SK-N-SH treated with all-trans-retinoic acid at 6 μM for 48 hours (cell line): ENCODE measurements at regions not wholly inside any gene's neighbourhood (a gene's known extent, or its start where the extent isn't known, plus 50 kb on each side); places are given as distances from the start of the nearest gene placed in this dataset.

Experiments
- ATAC-seq: fragments of 200-7000 bp; cut with Tn5 transposase; 3 replicates; pipeline ENCODE4 v1.9.1; 2020; ENCODE audit warnings: mild to moderate bottlenecking, moderate library complexity
- ARNTL ChIP-seq: fragments of 450-650 bp; formaldehyde crosslinking; IDR thresholded peaks from 2 replicates; pipeline ENCODE4 v1.5.0; 2020; ENCODE audit warnings: low read depth, mild to moderate bottlenecking, moderate library complexity, borderline replicate concordance
- BACH2 ChIP-seq: fragments of 250-450 bp; sonication (Bioruptor Pico); IDR thresholded peaks from 2 replicates; pipeline ENCODE4 v1.9.0; 2021; ENCODE audit warnings: mild to moderate bottlenecking, borderline replicate concordance
- ESRRG ChIP-seq: fragments of 250-450 bp; sonication (Bioruptor Pico); IDR thresholded peaks from 2 replicates; pipeline ENCODE4 v1.6.1; 2021; ENCODE audit warnings: mild to moderate bottlenecking
- GLIS3 ChIP-seq: fragments of 250-450 bp; sonication (Bioruptor Pico); IDR thresholded peaks from 2 replicates; pipeline ENCODE4 v1.5.0; 2020; ENCODE audit warnings: mild to moderate bottlenecking, moderate library complexity
- ISL1 ChIP-seq: fragments of 250-450 bp; sonication (Bioruptor Pico); IDR thresholded peaks from 2 replicates; pipeline ENCODE4 v2.1.2; 2022; ENCODE audit warnings: mild to moderate bottlenecking, moderate library complexity
- OSR1 ChIP-seq: fragments of 250-450 bp; sonication (Bioruptor Pico); IDR thresholded peaks from 2 replicates; pipeline ENCODE4 v1.8.0; 2022; ENCODE audit warnings: moderate library complexity, mild to moderate bottlenecking, inconsistent platforms
- PPARA ChIP-seq: fragments of 250-450 bp; sonication (Bioruptor Pico); IDR thresholded peaks from 2 replicates; pipeline ENCODE4 v1.5.0; 2020; ENCODE audit warnings: mild to moderate bottlenecking, borderline replicate concordance
- RARB ChIP-seq: fragments of 250-450 bp; sonication (Bioruptor Pico); IDR thresholded peaks from 2 replicates; pipeline ENCODE4 v1.8.0; 2021; ENCODE audit warnings: mild to moderate bottlenecking, moderate library complexity
- SNAI2 ChIP-seq: fragments of 250-450 bp; sonication (Bioruptor Pico); IDR thresholded peaks from 2 replicates; pipeline ENCODE4 v1.5.0; 2020; ENCODE audit warnings: mild to moderate bottlenecking, moderate library complexity
- TCF4 ChIP-seq: fragments of 250-450 bp; sonication (Bioruptor Pico); IDR thresholded peaks from 2 replicates; pipeline ENCODE4 v1.8.0; 2021; ENCODE audit warnings: mild to moderate bottlenecking, moderate library complexity, borderline replicate concordance
- TOX ChIP-seq: fragments of 250-450 bp; sonication (Bioruptor Pico); IDR thresholded peaks from 2 replicates; pipeline ENCODE4 v1.8.0; 2021; ENCODE audit warnings: mild to moderate bottlenecking, moderate library complexity, borderline replicate concordance
- ZC3H10 ChIP-seq: fragments of 250-450 bp; sonication (Bioruptor Pico); IDR thresholded peaks from 2 replicates; pipeline ENCODE4 v1.5.1; 2021; ENCODE audit warnings: mild to moderate bottlenecking, moderate library complexity
- ZFP3 ChIP-seq: fragments of 250-450 bp; sonication (Bioruptor Pico); IDR thresholded peaks from 2 replicates; pipeline ENCODE4 v1.5.0; 2020; ENCODE audit warnings: mild to moderate bottlenecking, moderate library complexity
- ZFP30 ChIP-seq: fragments of 450-650 bp; formaldehyde crosslinking; IDR thresholded peaks from 2 replicates; pipeline ENCODE4 v1.5.0; 2022; ENCODE audit warnings: mild to moderate bottlenecking, moderate library complexity
- ZNF565 ChIP-seq: fragments of 450-650 bp; formaldehyde crosslinking; conservative IDR thresholded peaks from 2 replicates; pipeline ENCODE4 v1.5.0; 2020; ENCODE audit warnings: low read depth, mild to moderate bottlenecking, moderate library complexity
- ZNF70 ChIP-seq: fragments of 450-650 bp; formaldehyde crosslinking; IDR thresholded peaks from 2 replicates; pipeline ENCODE4 v1.5.0; 2020; ENCODE audit warnings: mild to moderate bottlenecking, moderate library complexity
- ZNF8 ChIP-seq: fragments of 450-650 bp; formaldehyde crosslinking; IDR thresholded peaks from 2 replicates; pipeline ENCODE4 v1.5.0; 2020; ENCODE audit warnings: mild to moderate bottlenecking, moderate library complexity
- TF ChIP-seq, protein P1 (sequence below): fragments of 250-450 bp; sonication (Bioruptor Pico); IDR thresholded peaks from 2 replicates; pipeline ENCODE4 v1.5.1; 2021; ENCODE audit warnings: mild to moderate bottlenecking, moderate library complexity
- TF ChIP-seq, protein P2 (sequence below): fragments of 250-450 bp; sonication (Bioruptor Pico); IDR thresholded peaks from 2 replicates; pipeline ENCODE4 v1.5.1; 2020; ENCODE audit warnings: low read depth, mild to moderate bottlenecking, moderate library complexity
- TF ChIP-seq, protein P3 (sequence below): fragments of 250-450 bp; sonication (Bioruptor Pico); IDR thresholded peaks from 2 replicates; pipeline ENCODE4 v1.8.0; 2021; ENCODE audit warnings: low read depth, mild to moderate bottlenecking, moderate library complexity, borderline replicate concordance
- TF ChIP-seq, protein P4 (sequence below): fragments of 250-450 bp; sonication (Bioruptor Pico); IDR thresholded peaks from 2 replicates; pipeline ENCODE4 v1.5.0; 2020; ENCODE audit warnings: mild to moderate bottlenecking, moderate library complexity

DNA sequence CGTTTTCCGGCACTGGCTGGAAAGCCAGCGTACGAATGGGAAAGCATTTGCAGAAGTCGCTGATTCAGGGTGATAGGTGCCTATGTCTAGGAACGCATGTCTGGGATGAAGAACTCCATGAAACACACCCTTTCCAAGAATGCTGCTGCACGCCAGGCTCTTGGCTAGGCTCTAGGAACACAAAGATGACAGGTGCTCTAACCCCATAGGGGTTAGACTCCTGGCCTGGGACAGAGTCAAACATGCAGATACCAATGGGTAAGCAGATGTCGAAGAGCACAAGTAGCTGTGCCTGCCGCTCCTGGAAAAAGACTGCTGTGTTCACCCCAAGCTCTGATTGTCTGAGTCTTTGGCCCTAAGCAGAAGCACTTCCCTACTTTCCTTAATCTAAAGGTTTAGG lies 180.9 kb upstream of the UBE3A start:
- no peak for ATAC-seq
- TF ChIP-seq ZC3H10 (CRISPR knock-in tag) = no peak
- no peak for TF ChIP-seq GLIS3 (CRISPR knock-in tag)
- TF ChIP-seq ZFP30 (CRISPR knock-in tag) = no peak
- TF ChIP-seq TCF4 (CRISPR knock-in tag) = no peak
- TF ChIP-seq, protein P1, sequence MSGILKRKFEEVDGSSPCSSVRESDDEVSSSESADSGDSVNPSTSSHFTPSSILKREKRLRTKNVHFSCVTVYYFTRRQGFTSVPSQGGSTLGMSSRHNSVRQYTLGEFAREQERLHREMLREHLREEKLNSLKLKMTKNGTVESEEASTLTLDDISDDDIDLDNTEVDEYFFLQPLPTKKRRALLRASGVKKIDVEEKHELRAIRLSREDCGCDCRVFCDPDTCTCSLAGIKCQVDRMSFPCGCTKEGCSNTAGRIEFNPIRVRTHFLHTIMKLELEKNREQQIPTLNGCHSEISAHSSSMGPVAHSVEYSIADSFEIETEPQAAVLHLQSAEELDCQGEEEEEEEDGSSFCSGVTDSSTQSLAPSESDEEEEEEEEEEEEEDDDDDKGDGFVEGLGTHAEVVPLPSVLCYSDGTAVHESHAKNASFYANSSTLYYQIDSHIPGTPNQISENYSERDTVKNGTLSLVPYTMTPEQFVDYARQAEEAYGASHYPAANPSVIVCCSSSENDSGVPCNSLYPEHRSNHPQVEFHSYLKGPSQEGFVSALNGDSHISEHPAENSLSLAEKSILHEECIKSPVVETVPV (CRISPR knock-in tag) = no peak
- TF ChIP-seq, protein P2, sequence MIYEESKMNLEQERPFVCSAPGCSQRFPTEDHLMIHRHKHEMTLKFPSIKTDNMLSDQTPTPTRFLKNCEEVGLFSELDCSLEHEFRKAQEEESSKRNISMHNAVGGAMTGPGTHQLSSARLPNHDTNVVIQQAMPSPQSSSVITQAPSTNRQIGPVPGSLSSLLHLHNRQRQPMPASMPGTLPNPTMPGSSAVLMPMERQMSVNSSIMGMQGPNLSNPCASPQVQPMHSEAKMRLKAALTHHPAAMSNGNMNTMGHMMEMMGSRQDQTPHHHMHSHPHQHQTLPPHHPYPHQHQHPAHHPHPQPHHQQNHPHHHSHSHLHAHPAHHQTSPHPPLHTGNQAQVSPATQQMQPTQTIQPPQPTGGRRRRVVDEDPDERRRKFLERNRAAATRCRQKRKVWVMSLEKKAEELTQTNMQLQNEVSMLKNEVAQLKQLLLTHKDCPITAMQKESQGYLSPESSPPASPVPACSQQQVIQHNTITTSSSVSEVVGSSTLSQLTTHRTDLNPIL = no peak

DNA sequence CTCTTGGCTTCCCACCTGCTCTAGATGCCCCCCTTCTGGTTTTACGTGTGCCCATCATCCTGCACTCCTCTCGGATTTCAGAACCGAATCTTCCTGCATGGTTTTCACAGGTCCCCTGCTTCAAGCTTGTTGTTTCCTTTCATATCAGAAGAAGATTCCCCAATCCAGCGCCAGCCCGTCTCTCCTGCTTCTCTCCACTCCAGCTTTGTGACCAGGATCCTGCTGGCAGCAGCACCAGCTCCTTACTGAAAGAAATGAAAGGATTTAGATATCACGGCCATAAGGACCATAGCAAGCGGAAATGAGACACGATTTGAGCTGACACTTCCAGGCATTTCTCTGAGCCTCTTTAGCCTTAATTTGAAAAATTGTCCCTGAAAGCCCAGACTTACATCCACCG lies 180.3 kb upstream of the UBE3A start:
- TF ChIP-seq, protein P3, sequence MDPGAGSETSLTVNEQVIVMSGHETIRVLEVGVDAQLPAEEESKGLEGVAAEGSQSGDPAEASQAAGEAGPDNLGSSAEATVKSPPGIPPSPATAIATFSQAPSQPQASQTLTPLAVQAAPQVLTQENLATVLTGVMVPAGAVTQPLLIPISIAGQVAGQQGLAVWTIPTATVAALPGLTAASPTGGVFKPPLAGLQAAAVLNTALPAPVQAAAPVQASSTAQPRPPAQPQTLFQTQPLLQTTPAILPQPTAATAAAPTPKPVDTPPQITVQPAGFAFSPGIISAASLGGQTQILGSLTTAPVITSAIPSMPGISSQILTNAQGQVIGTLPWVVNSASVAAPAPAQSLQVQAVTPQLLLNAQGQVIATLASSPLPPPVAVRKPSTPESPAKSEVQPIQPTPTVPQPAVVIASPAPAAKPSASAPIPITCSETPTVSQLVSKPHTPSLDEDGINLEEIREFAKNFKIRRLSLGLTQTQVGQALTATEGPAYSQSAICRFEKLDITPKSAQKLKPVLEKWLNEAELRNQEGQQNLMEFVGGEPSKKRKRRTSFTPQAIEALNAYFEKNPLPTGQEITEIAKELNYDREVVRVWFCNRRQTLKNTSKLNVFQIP (CRISPR knock-in tag) = no peak
- TF ChIP-seq, protein P1 (CRISPR knock-in tag) = no peak
- TF ChIP-seq GLIS3 (CRISPR knock-in tag) (no peak), PPARA (CRISPR knock-in tag) (no peak), ZNF70 (CRISPR knock-in tag) (no peak), TCF4 (CRISPR knock-in tag) (no peak)
- no peak for ATAC-seq

DNA sequence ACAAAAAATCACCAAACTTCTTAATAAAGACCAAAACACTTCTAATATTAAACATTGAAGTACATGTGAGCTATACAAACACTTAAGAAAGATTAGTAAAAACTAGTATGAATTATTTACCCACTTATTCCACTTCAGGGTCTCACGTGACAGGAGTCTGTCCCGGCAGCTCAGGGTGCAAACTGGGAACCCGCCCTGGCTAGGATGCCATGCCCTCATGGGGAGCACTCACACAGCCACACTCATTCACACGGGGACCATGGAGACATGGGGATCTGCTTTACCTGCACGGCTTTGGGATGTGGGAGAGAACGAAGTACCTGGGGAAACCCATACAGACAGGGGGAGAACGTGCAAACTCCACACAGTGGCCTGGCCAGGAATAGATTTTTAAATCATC lies 179.3 kb upstream of the UBE3A start:
- TF ChIP-seq RARB (CRISPR knock-in tag) = no peak
- no peak for TF ChIP-seq BACH2 (CRISPR knock-in tag)
- TF ChIP-seq TOX = no peak
- TF ChIP-seq PPARA (CRISPR knock-in tag) = no peak
- TF ChIP-seq ZNF70 (CRISPR knock-in tag) = no peak
- TF ChIP-seq, protein P4, sequence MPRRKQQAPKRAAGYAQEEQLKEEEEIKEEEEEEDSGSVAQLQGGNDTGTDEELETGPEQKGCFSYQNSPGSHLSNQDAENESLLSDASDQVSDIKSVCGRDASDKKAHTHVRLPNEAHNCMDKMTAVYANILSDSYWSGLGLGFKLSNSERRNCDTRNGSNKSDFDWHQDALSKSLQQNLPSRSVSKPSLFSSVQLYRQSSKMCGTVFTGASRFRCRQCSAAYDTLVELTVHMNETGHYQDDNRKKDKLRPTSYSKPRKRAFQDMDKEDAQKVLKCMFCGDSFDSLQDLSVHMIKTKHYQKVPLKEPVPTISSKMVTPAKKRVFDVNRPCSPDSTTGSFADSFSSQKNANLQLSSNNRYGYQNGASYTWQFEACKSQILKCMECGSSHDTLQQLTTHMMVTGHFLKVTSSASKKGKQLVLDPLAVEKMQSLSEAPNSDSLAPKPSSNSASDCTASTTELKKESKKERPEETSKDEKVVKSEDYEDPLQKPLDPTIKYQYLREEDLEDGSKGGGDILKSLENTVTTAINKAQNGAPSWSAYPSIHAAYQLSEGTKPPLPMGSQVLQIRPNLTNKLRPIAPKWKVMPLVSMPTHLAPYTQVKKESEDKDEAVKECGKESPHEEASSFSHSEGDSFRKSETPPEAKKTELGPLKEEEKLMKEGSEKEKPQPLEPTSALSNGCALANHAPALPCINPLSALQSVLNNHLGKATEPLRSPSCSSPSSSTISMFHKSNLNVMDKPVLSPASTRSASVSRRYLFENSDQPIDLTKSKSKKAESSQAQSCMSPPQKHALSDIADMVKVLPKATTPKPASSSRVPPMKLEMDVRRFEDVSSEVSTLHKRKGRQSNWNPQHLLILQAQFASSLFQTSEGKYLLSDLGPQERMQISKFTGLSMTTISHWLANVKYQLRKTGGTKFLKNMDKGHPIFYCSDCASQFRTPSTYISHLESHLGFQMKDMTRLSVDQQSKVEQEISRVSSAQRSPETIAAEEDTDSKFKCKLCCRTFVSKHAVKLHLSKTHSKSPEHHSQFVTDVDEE (CRISPR knock-in tag) = no peak
- TF ChIP-seq OSR1 = no peak
- TF ChIP-seq ZNF565 (CRISPR knock-in tag) = no peak
- TF ChIP-seq SNAI2 (CRISPR knock-in tag) = no peak
- no peak for ATAC-seq

DNA sequence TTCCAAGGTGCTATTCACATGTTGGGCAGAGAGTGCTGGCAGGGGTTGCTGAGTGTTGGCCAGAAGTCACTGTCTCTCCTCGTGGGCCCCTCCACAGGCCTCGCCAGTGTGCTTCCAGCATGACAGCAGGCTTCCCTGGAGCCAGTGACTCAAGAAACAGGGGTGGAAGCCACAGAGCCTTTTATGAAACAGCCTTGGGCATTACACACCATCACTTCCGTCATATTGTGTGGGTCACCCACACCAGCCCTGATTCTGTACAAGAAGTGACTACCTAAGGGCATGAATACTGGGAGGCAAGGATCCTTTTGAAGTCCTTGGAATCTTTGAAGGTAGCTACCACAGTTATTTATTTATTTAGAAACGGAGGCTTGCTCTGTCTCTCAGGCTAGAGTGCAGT lies 177.6 kb upstream of the UBE3A start:
- ATAC-seq = no peak
- no peak for TF ChIP-seq ISL1
- TF ChIP-seq, protein P2 = no peak
- TF ChIP-seq, protein P4 (CRISPR knock-in tag) = no peak
- no peak for TF ChIP-seq SNAI2 (CRISPR knock-in tag)
- TF ChIP-seq ARNTL = no peak
- no peak for TF ChIP-seq ZFP3 (CRISPR knock-in tag)
- no peak for TF ChIP-seq ESRRG (CRISPR knock-in tag)
- no peak for TF ChIP-seq TCF4 (CRISPR knock-in tag)
- no peak for TF ChIP-seq RARB (CRISPR knock-in tag)
- no peak for TF ChIP-seq PPARA (CRISPR knock-in tag)
- TF ChIP-seq ZNF8 = no peak
- TF ChIP-seq TOX = no peak
- no peak for TF ChIP-seq ZNF70 (CRISPR knock-in tag)
- TF ChIP-seq BACH2 (CRISPR knock-in tag) = no peak
